H9 (cell line): ENCODE measurements at regions not wholly inside any gene's neighbourhood (a gene's known extent, or its start where the extent isn't known, plus 50 kb on each side); places are given as distances from the start of the nearest gene placed in this dataset.

Experiments used
- DNase-seq: peaks from one replicate; pipeline ENCODE4 v3.0.0-alpha.2; 2017
- H2AFZ ChIP-seq: one replicate; pipeline ENCODE4 v1.6.1; 2013; ENCODE audit warnings: mild to moderate bottlenecking, low read length, control low read depth, moderate library complexity
- H2AK5ac ChIP-seq: 2 replicates; pipeline ENCODE4 v1.6.1; 2013; ENCODE audit warnings: low read length, control low read depth, mixed read lengths; ENCODE audit not compliant: insufficient read length
- H2BK120ac ChIP-seq: one replicate; pipeline ENCODE4 v1.6.1; 2013; ENCODE audit warnings: low read depth, mild to moderate bottlenecking, low read length, control low read depth, inconsistent platforms; ENCODE audit not compliant: poor library complexity, severe bottlenecking
- H2BK12ac ChIP-seq: 2 replicates; pipeline ENCODE4 v1.6.1; 2013; ENCODE audit warnings: low read length, control low read depth, mixed read lengths, low read depth; ENCODE audit not compliant: insufficient read length
- H2BK15ac ChIP-seq: 2 replicates; pipeline ENCODE4 v1.6.1; 2013; ENCODE audit warnings: low read depth, low read length, control low read depth
- H2BK20ac ChIP-seq: one replicate; pipeline ENCODE4 v1.6.1; 2013; ENCODE audit warnings: low read depth, mild to moderate bottlenecking, low read length, control low read depth, inconsistent platforms; ENCODE audit not compliant: poor library complexity, severe bottlenecking
- H2BK5ac ChIP-seq: 2 replicates; pipeline ENCODE4 v1.6.1; 2013; ENCODE audit warnings: low read length, control low read depth, mixed read lengths; ENCODE audit not compliant: insufficient read length
- H3K14ac ChIP-seq: 2 replicates; pipeline ENCODE4 v1.6.1; 2013; ENCODE audit warnings: low read length, control low read depth; ENCODE audit not compliant: insufficient read depth
- H3K18ac ChIP-seq: 2 replicates; pipeline ENCODE4 v1.6.1; 2013; ENCODE audit warnings: low read depth, mild to moderate bottlenecking, mixed read lengths, low read length, control low read depth; ENCODE audit not compliant: insufficient read length
- H3K23ac ChIP-seq: 2 replicates; pipeline ENCODE4 v1.6.1; 2013; ENCODE audit warnings: low read length, control low read depth, mixed read lengths, low read depth; ENCODE audit not compliant: insufficient read length
- H3K23me2 ChIP-seq: 2 replicates; pipeline ENCODE4 v1.6.1; 2013; ENCODE audit warnings: low read depth, mild to moderate bottlenecking, mixed read lengths, low read length, control low read depth; ENCODE audit not compliant: insufficient read length, poor library complexity, severe bottlenecking
- H3K27ac ChIP-seq: 2 replicates; pipeline ENCODE4 v1.5.1; 2013; ENCODE audit warnings: low read length, control low read depth, mixed read lengths, low read depth; ENCODE audit not compliant: insufficient read length
- H3K27me3 ChIP-seq: 2 replicates; pipeline ENCODE4 v1.6.1; 2013; ENCODE audit warnings: low read length, control low read depth, inconsistent platforms; ENCODE audit not compliant: insufficient read depth
- H3K4ac ChIP-seq: 2 replicates; pipeline ENCODE4 v1.6.1; 2013; ENCODE audit warnings: low read depth, mild to moderate bottlenecking, control low read depth, inconsistent platforms, low read length, moderate library complexity
- H3K4me1 ChIP-seq: 2 replicates; pipeline ENCODE4 v1.6.1; 2013; ENCODE audit warnings: low read length, control low read depth, inconsistent platforms; ENCODE audit not compliant: insufficient read depth
- H3K4me2 ChIP-seq: 2 replicates; pipeline ENCODE4 v1.6.1; 2013; ENCODE audit warnings: low read length, control low read depth, mixed read lengths; ENCODE audit not compliant: insufficient read length, insufficient read depth
- H3K56ac ChIP-seq: 2 replicates; pipeline ENCODE4 v1.6.1; 2013; ENCODE audit warnings: low read depth, mild to moderate bottlenecking, mixed read lengths, low read length, control low read depth; ENCODE audit not compliant: insufficient read length
- H3K79me1 ChIP-seq: 2 replicates; pipeline ENCODE4 v1.6.1; 2013; ENCODE audit warnings: low read depth, mild to moderate bottlenecking, moderate library complexity, low read length, control low read depth, inconsistent platforms; ENCODE audit not compliant: insufficient read depth, poor library complexity, severe bottlenecking
- H3K79me2 ChIP-seq: 2 replicates; pipeline ENCODE4 v1.6.1; 2013; ENCODE audit warnings: low read length, control low read depth, inconsistent platforms; ENCODE audit not compliant: insufficient read depth
- H3K9ac ChIP-seq: 2 replicates; pipeline ENCODE4 v1.6.1; 2013; ENCODE audit warnings: low read length, control low read depth, mixed read lengths; ENCODE audit not compliant: insufficient read length; ENCODE audit errors: extremely low read depth
- H3K9me3 ChIP-seq: one replicate; pipeline ENCODE4 v1.6.1; 2013; ENCODE audit warnings: low read depth, low read length, inconsistent platforms; ENCODE audit not compliant: control insufficient read depth
- H3T11ph ChIP-seq: one replicate; pipeline ENCODE4 v1.6.1; 2013; ENCODE audit warnings: mild to moderate bottlenecking, low read length, control low read depth, inconsistent platforms
- H4K20me1 ChIP-seq: one replicate; pipeline ENCODE4 v1.6.1; 2013; ENCODE audit not compliant: control insufficient read depth, insufficient read length, insufficient read depth
- H4K5ac ChIP-seq: 2 replicates; pipeline ENCODE4 v1.6.1; 2013; ENCODE audit warnings: low read depth, mild to moderate bottlenecking, mixed read lengths, low read length, control low read depth; ENCODE audit not compliant: insufficient read length
- H4K8ac ChIP-seq: replicated peaks from 2 replicates; pipeline ENCODE4 v1.6.1; 2013; ENCODE audit warnings: low read length, control low read depth, mixed read lengths, low read depth; ENCODE audit not compliant: insufficient read length
- H4K91ac ChIP-seq: 2 replicates; pipeline ENCODE4 v1.6.1; 2013; ENCODE audit warnings: low read depth, mild to moderate bottlenecking, moderate library complexity, mixed read lengths, low read length, control low read depth; ENCODE audit not compliant: insufficient read length
- H3K27ac Mint-ChIP-seq, 3 experiments: 2 replicates in 2 of 3; 3 replicates in 1 of 3; pipeline ENCODE4 v1.8.0; 2020 to 2021; ENCODE audit warnings: mixed read lengths in 3 of 3, mild to moderate bottlenecking in 1 of 3, moderate library complexity in 1 of 3
- H3K27me3 Mint-ChIP-seq: 2 replicates; pipeline ENCODE4 v1.8.0; 2021; ENCODE audit warnings: low read depth, mild to moderate bottlenecking, moderate library complexity, mixed read lengths
- H3K36me3 Mint-ChIP-seq, 3 experiments: 2 replicates in 2 of 3; 3 replicates in 1 of 3; pipeline ENCODE4 v1.8.0; 2020 to 2021; ENCODE audit warnings: low read depth in 3 of 3, mixed read lengths in 3 of 3; ENCODE audit not compliant: insufficient read depth in 1 of 3
- H3K4me1 Mint-ChIP-seq, 2 experiments: 2 replicates each; pipeline ENCODE4 v1.8.0; 2020; ENCODE audit warnings: mixed read lengths in 2 of 2
- H3K4me3 Mint-ChIP-seq, 2 experiments: 2 replicates in 1 of 2; 3 replicates in 1 of 2; pipeline ENCODE4 v1.8.0; 2020 to 2021; ENCODE audit warnings: mild to moderate bottlenecking in 2 of 2, mixed read lengths in 2 of 2, moderate library complexity in 1 of 2
- H3K9me3 Mint-ChIP-seq, 2 experiments: 2 replicates in 1 of 2; 3 replicates in 1 of 2; pipeline ENCODE4 v1.8.0; 2020; ENCODE audit warnings: mild to moderate bottlenecking in 2 of 2, mixed read lengths in 2 of 2, moderate library complexity in 1 of 2
- WGBS: extraction: QIAGEN DNeasy Blood & Tissue Kit; methylation state at CpG from one replicate; pipeline ENCODE4 v1.1.7; 2013; ENCODE audit warnings: missing lambda C conversion rate, low lambda C conversion rate, mixed read lengths; ENCODE audit not compliant: insufficient read length; ENCODE audit errors: extremely low coverage; 5-methylcytosine and 5-hydroxymethylcytosine counted together
- TF ChIP-seq, protein P1 (sequence below): fragments of 200-600 bp; sonication (generic); conservative IDR thresholded peaks from 3 replicates; pipeline ENCODE4 v1.8.0; 2021; ENCODE audit warnings: antibody characterized with exemption, mild to moderate bottlenecking

DNA sequence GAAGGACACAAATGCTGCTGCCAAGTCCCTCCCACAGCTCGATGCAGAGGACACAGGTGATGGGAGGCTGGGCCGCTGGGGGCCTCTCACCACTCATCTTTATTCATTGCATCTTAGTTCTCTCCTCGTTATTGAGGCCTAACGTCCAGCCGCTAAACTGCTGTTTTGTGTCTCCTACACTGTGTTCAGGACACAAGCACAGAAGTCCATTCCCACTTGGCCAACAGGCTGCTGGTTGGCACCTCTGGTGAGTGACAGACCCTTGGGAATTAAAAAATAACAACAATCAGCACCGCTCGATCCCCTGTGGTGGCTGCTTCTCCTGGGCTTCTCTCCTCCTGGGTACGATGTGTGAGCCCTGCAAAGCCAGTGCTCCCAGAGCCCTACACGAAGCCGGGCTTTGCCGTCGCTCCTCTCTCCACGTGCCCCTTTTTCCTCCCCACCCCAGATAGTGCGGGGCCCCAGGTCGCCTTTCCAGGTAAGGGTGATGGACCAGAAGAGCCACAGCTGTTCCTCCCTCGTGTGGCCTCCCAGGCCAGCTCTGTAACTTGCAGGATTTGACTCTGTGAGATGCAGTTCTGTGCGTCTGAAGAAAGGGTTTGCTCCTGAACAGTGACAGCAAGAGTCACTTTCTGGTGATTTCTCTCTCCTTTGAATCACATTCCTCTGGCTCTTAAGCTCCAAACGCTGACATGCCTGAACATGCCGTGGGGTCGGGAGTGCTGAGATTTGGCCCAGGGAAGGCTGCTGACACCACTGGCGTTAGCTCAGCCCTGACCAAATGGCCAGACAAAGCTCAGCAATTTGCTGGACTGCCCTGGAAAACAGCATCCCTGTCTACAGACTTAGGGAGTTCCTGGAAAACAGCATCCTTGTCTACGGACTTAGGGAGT lies 59.3 kb downstream of the DLL1 start:
- Histone ChIP-seq H3K9ac (no peak overlapping the region), H2AK5ac (no peak overlapping the region), H3K14ac (no peak overlapping the region), H3K79me1 (no peaks in the 10 kb centered on the region), H3T11ph (no peak overlapping the region), H2BK15ac (no peak overlapping the region), H2BK120ac (no peak overlapping the region), H3K27me3 (no peaks in the 10 kb centered on the region), H3K23ac (no peak overlapping the region), H4K8ac (no peak overlapping the region), H4K20me1 (no peaks in the 10 kb centered on the region), H3K4me2 (no peak overlapping the region), H3K23me2 (no peaks in the 10 kb centered on the region), H3K9me3 (no peaks in the 10 kb centered on the region), H3K4ac (no peak overlapping the region), H3K18ac (peak overlapping the region; percentile 41), H4K5ac (no peak overlapping the region), H2BK20ac (no peak overlapping the region), H3K27ac (no peak overlapping the region), H2BK5ac (no peak overlapping the region), H3K56ac (no peak overlapping the region), H3K4me1 (no peaks in the 10 kb centered on the region; the same call in 1 of the 2 replicates), H2AFZ (no peak overlapping the region), H4K91ac (no peak overlapping the region), H3K79me2 (no peaks in the 10 kb centered on the region), H2BK12ac (no peak overlapping the region)
- no peak overlapping the region; a peak in 1 of 5 replicates for H3K4me3 Mint-ChIP-seq
- no peaks in the 10 kb centered on the region for H3K36me3 Mint-ChIP-seq
- no peaks in the 10 kb centered on the region; a peak in 1 of 5 replicates for H3K9me3 Mint-ChIP-seq
- TF ChIP-seq, protein P1, sequence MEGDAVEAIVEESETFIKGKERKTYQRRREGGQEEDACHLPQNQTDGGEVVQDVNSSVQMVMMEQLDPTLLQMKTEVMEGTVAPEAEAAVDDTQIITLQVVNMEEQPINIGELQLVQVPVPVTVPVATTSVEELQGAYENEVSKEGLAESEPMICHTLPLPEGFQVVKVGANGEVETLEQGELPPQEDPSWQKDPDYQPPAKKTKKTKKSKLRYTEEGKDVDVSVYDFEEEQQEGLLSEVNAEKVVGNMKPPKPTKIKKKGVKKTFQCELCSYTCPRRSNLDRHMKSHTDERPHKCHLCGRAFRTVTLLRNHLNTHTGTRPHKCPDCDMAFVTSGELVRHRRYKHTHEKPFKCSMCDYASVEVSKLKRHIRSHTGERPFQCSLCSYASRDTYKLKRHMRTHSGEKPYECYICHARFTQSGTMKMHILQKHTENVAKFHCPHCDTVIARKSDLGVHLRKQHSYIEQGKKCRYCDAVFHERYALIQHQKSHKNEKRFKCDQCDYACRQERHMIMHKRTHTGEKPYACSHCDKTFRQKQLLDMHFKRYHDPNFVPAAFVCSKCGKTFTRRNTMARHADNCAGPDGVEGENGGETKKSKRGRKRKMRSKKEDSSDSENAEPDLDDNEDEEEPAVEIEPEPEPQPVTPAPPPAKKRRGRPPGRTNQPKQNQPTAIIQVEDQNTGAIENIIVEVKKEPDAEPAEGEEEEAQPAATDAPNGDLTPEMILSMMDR = no peak
- no peak for DNase-seq
- peaks cover 9% of the 10 kb centered on the region for H3K27me3 Mint-ChIP-seq
- H3K27ac Mint-ChIP-seq = peak overlapping the region in 2 of 3 experiments; percentile 57 to 85; a peak in 4 of 7 replicates
- peaks cover 25 to 27% of the 10 kb centered on the region in 2 experiments for H3K4me1 Mint-ChIP-seq
- WGBS = no CpG with 5 or more reads among the region's 22 CpGs
